ENCODE measurements at regions not wholly inside any gene's neighbourhood (a gene's known extent, or its start where the extent isn't known, plus 50 kb on each side); places are given as distances from the start of the nearest gene placed in this dataset.

GRCh38 chr9:106287731-106288130 lies 575.2 kb upstream of the ZNF462 start:
- TF ChIP-seq REST (IDR thresholded peaks at IDR 0.05; ENCODE audit: low read depth), result no peak
- no peak for TF ChIP-seq EGR1 (IDR thresholded peaks at IDR 0.05)
- TF ChIP-seq RAD21 (IDR thresholded peaks at IDR 0.05; ENCODE audit: low read depth), result no peak
- TF ChIP-seq MAX (IDR thresholded peaks at IDR 0.05), result no peak
- no peak for TF ChIP-seq NFIC (IDR thresholded peaks at IDR 0.05)
- TF ChIP-seq CEBPB (IDR thresholded peaks at IDR 0.05), result no peak
- TF ChIP-seq YY1 (IDR thresholded peaks at IDR 0.05; ENCODE audit: low read depth), result no peak
- no peak for TF ChIP-seq USF1 (IDR thresholded peaks at IDR 0.05)
- no peak for TF ChIP-seq FOXM1 (IDR thresholded peaks at IDR 0.05; ENCODE audit: borderline replicate concordance, low read depth)
